Tibial nerve (tissue), 4 donors: ENCODE measurements at regions not wholly inside any gene's neighbourhood (a gene's known extent, or its start where the extent isn't known, plus 50 kb on each side); places are given as distances from the start of the nearest gene placed in this dataset.
A peak's percentile ranks its signal among the peaks of the same experiment; 100 is the strongest.
"Not testable (repeated sequence)": the region's sequence is repeated elsewhere in the genome, so short reads cannot be mapped to it uniquely, and the experiment has no call there.

Source experiments
- DNase-seq, 2 donors: peaks; one replicate each; pipeline ENCODE4 v3.0.0-alpha.2; 2019; ENCODE audit warnings: low spot score in 2 of 2
- H3K27ac ChIP-seq, 4 donors: fragments of 200-600 bp; sonication (generic) in 3 of 4; one replicate each; pipeline ENCODE4 v1.5.1; 2017 to 2019; ENCODE audit warnings: mild to moderate bottlenecking in 1 of 4
- H3K27me3 ChIP-seq, 2 donors: fragments of 200-600 bp; sonication (generic) in 1 of 2; one replicate each; pipeline versions ENCODE4 v1.5.1 to v1.6.0; 2017 to 2019
- H3K36me3 ChIP-seq, 3 donors: fragments of 200-600 bp; sonication (generic); one replicate each; pipeline ENCODE4 v1.5.1; 2018 to 2019
- H3K4me1 ChIP-seq, 4 donors: fragments of 200-600 bp; sonication (generic) in 3 of 4; one replicate each; pipeline ENCODE4 v1.5.1; 2017 to 2019
- H3K4me3 ChIP-seq, 4 donors: fragments of 200-600 bp; sonication (generic) in 3 of 4; one replicate each; pipeline ENCODE4 v1.5.1; 2017 to 2019; ENCODE audit warnings: mild to moderate bottlenecking in 1 of 4, moderate library complexity in 1 of 4
- H3K9me3 ChIP-seq, 4 donors: fragments of 200-600 bp; sonication (generic) in 3 of 4; one replicate each; pipeline ENCODE4 v1.5.1; 2017 to 2019
- EP300 ChIP-seq, 2 donors: sonication (generic); formaldehyde crosslinking; IDR thresholded peaks; one replicate each; pipeline ENCODE4 v1.6.1; 2017; ENCODE audit warnings: antibody characterized with exemption in 2 of 2, mild to moderate bottlenecking in 1 of 2
- POLR2A ChIP-seq, 2 donors: fragments of 450-650 bp; IDR thresholded peaks; one replicate each; pipeline ENCODE4 v1.6.1; 2017; ENCODE audit warnings: antibody characterized with exemption in 2 of 2, mild to moderate bottlenecking in 2 of 2, moderate library complexity in 2 of 2
- WGBS, 2 donors: methylation state at CpG; one replicate each; pipeline ENCODE4 v1.1.5; 2018; 5-methylcytosine and 5-hydroxymethylcytosine counted together
- TF ChIP-seq, protein P1 (sequence below), 5 experiments: fragments of 200-600 bp in 3 of 5; fragments of 450-650 bp in 2 of 5; sonication (generic) in 3 of 5; IDR thresholded peaks; one replicate each; pipeline ENCODE4 v1.5.1; 2016 to 2019; ENCODE audit warnings: antibody characterized with exemption in 5 of 5, mild to moderate bottlenecking in 3 of 5, moderate library complexity in 2 of 5

DNA sequence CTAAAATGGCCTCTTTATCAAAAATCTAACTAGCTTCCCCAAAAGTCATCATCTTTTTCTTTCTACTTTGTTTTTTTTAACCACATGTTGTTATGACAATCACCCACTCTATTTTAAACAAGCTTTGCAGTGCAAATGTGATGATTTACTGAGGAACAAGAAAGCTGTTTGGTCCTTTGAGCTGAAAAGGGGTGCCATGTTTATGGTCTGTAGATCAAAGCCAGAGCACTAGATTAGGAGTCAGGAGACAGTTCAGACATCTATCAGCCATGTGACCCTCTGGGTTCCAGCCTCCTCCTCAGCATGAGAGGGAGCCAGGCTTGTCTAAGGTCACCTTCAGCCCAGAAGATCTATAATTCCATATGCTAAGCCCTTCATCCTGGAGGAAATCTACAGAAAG lies 65.9 kb downstream of the RPL22L1 start:
- DNase-seq: no peak
- H3K36me3 ChIP-seq: no peaks in the 10 kb centered on the region
- H3K4me3 ChIP-seq: no peak overlapping the region
- H3K27ac ChIP-seq: no peak overlapping the region
- H3K9me3 ChIP-seq: no peaks in the 10 kb centered on the region
- TF ChIP-seq, protein P1, sequence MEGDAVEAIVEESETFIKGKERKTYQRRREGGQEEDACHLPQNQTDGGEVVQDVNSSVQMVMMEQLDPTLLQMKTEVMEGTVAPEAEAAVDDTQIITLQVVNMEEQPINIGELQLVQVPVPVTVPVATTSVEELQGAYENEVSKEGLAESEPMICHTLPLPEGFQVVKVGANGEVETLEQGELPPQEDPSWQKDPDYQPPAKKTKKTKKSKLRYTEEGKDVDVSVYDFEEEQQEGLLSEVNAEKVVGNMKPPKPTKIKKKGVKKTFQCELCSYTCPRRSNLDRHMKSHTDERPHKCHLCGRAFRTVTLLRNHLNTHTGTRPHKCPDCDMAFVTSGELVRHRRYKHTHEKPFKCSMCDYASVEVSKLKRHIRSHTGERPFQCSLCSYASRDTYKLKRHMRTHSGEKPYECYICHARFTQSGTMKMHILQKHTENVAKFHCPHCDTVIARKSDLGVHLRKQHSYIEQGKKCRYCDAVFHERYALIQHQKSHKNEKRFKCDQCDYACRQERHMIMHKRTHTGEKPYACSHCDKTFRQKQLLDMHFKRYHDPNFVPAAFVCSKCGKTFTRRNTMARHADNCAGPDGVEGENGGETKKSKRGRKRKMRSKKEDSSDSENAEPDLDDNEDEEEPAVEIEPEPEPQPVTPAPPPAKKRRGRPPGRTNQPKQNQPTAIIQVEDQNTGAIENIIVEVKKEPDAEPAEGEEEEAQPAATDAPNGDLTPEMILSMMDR (IDR thresholded peaks at IDR 0.05): no peak
- no peak for TF ChIP-seq EP300 (IDR thresholded peaks at IDR 0.05)
- no peak for TF ChIP-seq POLR2A (IDR thresholded peaks at IDR 0.05)
- peaks cover 0 to 3% (median 0%) of the 10 kb centered on the region in 4 donors for H3K4me1 ChIP-seq
- no peaks in the 10 kb centered on the region for H3K27me3 ChIP-seq

DNA sequence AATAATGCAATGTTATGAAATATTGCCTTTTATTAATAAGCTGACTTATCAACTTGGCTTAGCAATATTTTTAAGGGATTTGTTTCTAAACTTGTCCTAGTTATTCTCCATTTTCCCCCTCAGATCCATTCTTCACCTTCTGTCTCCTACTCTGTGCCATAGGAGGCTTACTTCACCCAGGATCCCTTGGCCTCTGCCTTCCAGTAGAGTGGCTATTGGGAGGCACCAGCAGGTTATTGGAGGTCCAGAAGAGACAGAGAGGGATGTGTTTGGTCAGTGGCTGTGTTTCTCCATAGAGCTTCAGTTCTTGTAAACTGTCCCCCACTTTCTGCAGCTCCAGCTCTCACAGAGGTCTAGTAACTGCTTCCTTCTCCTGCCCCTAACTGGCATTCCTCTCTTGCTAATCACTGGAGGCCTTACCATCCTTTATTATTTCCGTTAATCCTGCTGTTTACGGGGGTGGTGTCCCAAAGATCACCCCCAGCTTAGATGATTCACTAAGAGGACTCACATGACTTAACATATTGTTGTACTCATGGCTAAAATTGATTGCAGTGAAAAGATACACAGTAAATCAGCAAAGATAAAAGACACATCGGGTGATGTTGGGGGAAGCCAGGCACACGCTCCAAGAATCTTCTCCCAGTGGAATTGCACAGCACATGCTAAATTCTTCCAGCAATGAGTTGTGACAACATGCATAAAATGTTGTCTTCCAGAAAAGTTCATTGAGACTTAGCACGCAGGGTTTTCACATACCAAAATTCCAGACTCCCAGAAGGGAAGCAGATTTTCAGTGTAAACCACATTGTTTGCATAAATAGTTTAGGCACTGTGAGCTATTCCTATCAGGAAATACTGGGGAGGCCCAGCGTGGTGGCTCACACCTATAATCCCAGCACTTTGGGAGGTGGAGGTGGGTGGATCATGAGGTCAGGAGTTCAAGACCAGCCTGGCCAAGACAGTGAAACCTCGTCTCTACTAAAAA lies 67.5 kb downstream of the RPL22L1 start:
- WGBS, 2 donors: 40% methylated on average over 7 of the region's 7 CpGs
- no peak for DNase-seq
- Histone ChIP-seq H3K9me3 (no peaks in the 10 kb centered on the region), H3K27me3 (no peaks in the 10 kb centered on the region), H3K4me1 (peaks cover 0 to 3% (median 0%) of the 10 kb centered on the region in 4 donors), H3K36me3 (no peaks in the 10 kb centered on the region), H3K27ac (no peak overlapping the region), H3K4me3 (no peak overlapping the region)
- peak in 1 of 2 donors; percentile 60 for TF ChIP-seq EP300 (IDR thresholded peaks at IDR 0.05)
- TF ChIP-seq, protein P1 (IDR thresholded peaks at IDR 0.05): no peak

DNA sequence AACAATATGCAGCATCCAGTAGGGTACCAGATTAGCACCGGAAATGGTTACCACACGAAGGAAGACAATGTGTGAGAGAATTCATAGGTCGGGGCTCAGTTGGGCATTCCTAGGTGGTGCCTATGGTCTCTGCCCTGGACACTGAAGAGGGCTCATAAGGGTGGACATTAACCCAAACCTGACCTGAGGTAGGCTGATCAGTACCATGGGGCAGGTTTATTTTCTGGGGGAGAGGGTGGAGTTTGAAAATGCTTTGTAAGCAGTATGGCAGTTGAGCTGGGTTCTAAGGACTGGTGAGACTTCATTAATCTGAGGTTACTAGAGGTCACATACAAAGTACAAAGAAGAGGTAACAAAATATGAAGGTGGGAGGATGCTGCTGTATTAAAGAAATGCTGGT lies 68.4 kb downstream of the RPL22L1 start:
- H3K4me3 ChIP-seq: no peak overlapping the region

DNA sequence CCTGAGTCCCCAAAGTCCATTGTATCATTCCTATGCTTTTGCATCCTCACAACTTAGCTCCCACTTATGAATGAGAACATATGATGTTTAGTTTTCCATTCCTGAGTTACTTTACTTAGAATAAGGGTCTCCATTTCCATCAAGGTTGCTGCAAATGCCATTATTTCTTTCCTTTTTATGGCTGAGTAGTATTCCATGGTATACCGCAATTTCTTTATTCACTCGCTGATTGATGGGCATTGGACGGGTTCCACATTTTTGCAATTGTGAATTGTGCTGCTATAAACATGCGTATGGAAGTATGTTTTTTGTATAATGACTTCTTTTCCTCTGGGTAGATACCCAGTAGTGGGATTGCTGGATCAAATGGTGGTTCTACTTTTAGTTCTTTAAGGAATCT lies 69.7 kb downstream of the RPL22L1 start:
- 88 to 95% methylated on average over 4 of the region's 4 CpGs for WGBS, 2 donors
- H3K27ac ChIP-seq, H3K4me3 ChIP-seq, H3K27me3 ChIP-seq, DNase-seq, H3K4me1 ChIP-seq, H3K36me3 ChIP-seq, H3K9me3 ChIP-seq: not testable (repeated sequence)

More for the DNA sequence above, 68.4 kb downstream of the RPL22L1 start:
- H3K27me3 ChIP-seq: no peaks in the 10 kb centered on the region
- no peak for DNase-seq
- no peaks in the 10 kb centered on the region for H3K9me3 ChIP-seq
- no peak for TF ChIP-seq EP300 (IDR thresholded peaks at IDR 0.05)
- TF ChIP-seq POLR2A (IDR thresholded peaks at IDR 0.05): no peak
- TF ChIP-seq, protein P1 (IDR thresholded peaks at IDR 0.05): no peak
- no peaks in the 10 kb centered on the region for H3K36me3 ChIP-seq
- no peak overlapping the region for H3K27ac ChIP-seq
- 92 to 93% methylated on average over 3 of the region's 3 CpGs for WGBS, 2 donors
- H3K4me1 ChIP-seq: peaks cover 0 to 3% (median 0%) of the 10 kb centered on the region in 4 donors

DNA sequence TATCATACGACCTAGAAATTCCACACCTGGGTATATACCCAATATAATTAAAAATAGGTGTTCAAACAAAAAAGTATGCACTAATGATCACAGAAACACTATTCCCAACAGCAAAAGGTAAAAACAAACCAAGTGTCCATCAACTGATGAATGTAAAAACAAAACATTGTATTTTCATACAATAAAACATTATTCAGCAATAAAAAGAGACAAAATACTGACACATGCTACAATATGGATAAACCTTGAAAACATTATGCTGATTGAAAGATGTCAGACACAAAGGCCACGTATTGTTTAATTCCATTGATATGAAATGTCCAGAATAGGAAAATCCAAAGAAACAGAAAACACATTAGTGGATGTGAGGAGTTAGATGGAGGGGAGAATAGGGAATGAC lies 71.0 kb downstream of the RPL22L1 start:
- Histone ChIP-seq H3K9me3 (no peaks in the 10 kb centered on the region), H3K27me3 (no peaks in the 10 kb centered on the region), H3K4me1 (peaks cover 0 to 3% (median 0%) of the 10 kb centered on the region in 4 donors), H3K36me3 (no peaks in the 10 kb centered on the region), H3K27ac (no peak overlapping the region), H3K4me3 (no peak overlapping the region)
- TF ChIP-seq, protein P1 (IDR thresholded peaks at IDR 0.05): no peak
- TF ChIP-seq EP300 (IDR thresholded peaks at IDR 0.05): no peak
- no peak for TF ChIP-seq POLR2A (IDR thresholded peaks at IDR 0.05)
- WGBS, 2 donors: 88 to 89% methylated on average over 2 of the region's 2 CpGs
- DNase-seq: no peak
